ENCODE measurements at regions not wholly inside any gene's neighbourhood (a gene's known extent, or its start where the extent isn't known, plus 50 kb on each side); places are given as distances from the start of the nearest gene placed in this dataset.

- Histone ChIP-seq H3K79me2 (ENCODE audit: control insufficient read depth, insufficient read depth, low read length) (no peaks in the 10 kb centered on the region), H3K9me1 (ENCODE audit: control insufficient read depth, extremely low read depth, insufficient read depth, low read length) (no peaks in the 10 kb centered on the region), H3K27ac (ENCODE audit: control insufficient read depth, insufficient read depth, low read length) (no peak overlapping the region), H3K4me2 (ENCODE audit: control insufficient read depth, extremely low read depth, insufficient read depth, low read depth, low read length) (no peak overlapping the region), H4K20me1 (ENCODE audit: control insufficient read depth, extremely low read depth, insufficient read depth, low read length) (no peaks in the 10 kb centered on the region), H2AFZ (ENCODE audit: control insufficient read depth, low read length) (no peak overlapping the region), H3K4me1 (ENCODE audit: control insufficient read depth, extremely low read depth, insufficient read depth, low read length) (no peaks in the 10 kb centered on the region), H3K9me3 (ENCODE audit: control insufficient read depth, low read depth, low read length) (no peaks in the 10 kb centered on the region), H3K27me3 (ENCODE audit: control insufficient read depth, extremely low read depth, insufficient read depth, low read length) (no peaks in the 10 kb centered on the region), H3K4me3 (ENCODE audit: control insufficient read depth in 2 of 3, extremely low read depth in 1 of 3, insufficient read depth in 2 of 3, low read depth in 1 of 3, low read length in 3 of 3) (no peak overlapping the region), H3K9ac (ENCODE audit: control insufficient read depth, extremely low read depth, insufficient read depth, low read length) (no peak overlapping the region), H3K36me3 (ENCODE audit: control insufficient read depth in 2 of 2, extremely low read depth in 1 of 2, insufficient read depth in 2 of 2, low read length in 2 of 2) (no peaks in the 10 kb centered on the region)
- dilution Hi-C loops (cut with MboI; ENCODE audit: extremely low pct_ligation_motif_present, low sequenced_read_pairs), result no loop called here
- no peak for DNase-seq (ENCODE audit: low read depth, low spot score)
- no peak for FAIRE-seq
- TF ChIP-seq EZH2 (IDR thresholded peaks at IDR 0.05; ENCODE audit: low read length) (no peak), CTCF (optimal IDR thresholded peaks at IDR 0.05 in 1 of 3, IDR thresholded peaks at IDR 0.05 in 1 of 3, conservative IDR thresholded peaks at IDR 0.05 in 1 of 3; ENCODE audit: extremely low read depth in 1 of 3, insufficient read depth in 2 of 3, low read length in 3 of 3) (no peak)
These were observed 82.2 kb upstream of the BARHL2 start for GRCh38 chr1:90799326-90799725.

- FAIRE-seq, result no peak
- no peak overlapping the region for H3K9ac ChIP-seq (ENCODE audit: control insufficient read depth, extremely low read depth, insufficient read depth, low read length)
- no peak overlapping the region for H3K27ac ChIP-seq (ENCODE audit: control insufficient read depth, insufficient read depth, low read length)
- H4K20me1 ChIP-seq (ENCODE audit: control insufficient read depth, extremely low read depth, insufficient read depth, low read length), result no peaks in the 10 kb centered on the region
- no peaks in the 10 kb centered on the region for H3K9me1 ChIP-seq (ENCODE audit: control insufficient read depth, extremely low read depth, insufficient read depth, low read length)
- no peak overlapping the region for H2AFZ ChIP-seq (ENCODE audit: control insufficient read depth, low read length)
- no peak overlapping the region for H3K4me2 ChIP-seq (ENCODE audit: control insufficient read depth, extremely low read depth, insufficient read depth, low read depth, low read length)
- H3K9me3 ChIP-seq (ENCODE audit: control insufficient read depth, low read depth, low read length), result no peaks in the 10 kb centered on the region
- no peaks in the 10 kb centered on the region for H3K27me3 ChIP-seq (ENCODE audit: control insufficient read depth, extremely low read depth, insufficient read depth, low read length)
- no peaks in the 10 kb centered on the region for H3K36me3 ChIP-seq (ENCODE audit: control insufficient read depth in 2 of 2, extremely low read depth in 1 of 2, insufficient read depth in 2 of 2, low read length in 2 of 2)
- H3K4me1 ChIP-seq (ENCODE audit: control insufficient read depth, extremely low read depth, insufficient read depth, low read length), result no peaks in the 10 kb centered on the region
- no peaks in the 10 kb centered on the region for H3K79me2 ChIP-seq (ENCODE audit: control insufficient read depth, insufficient read depth, low read length)
- dilution Hi-C loops (cut with MboI; ENCODE audit: extremely low pct_ligation_motif_present, low sequenced_read_pairs), result no loop called here
- no peak overlapping the region for H3K4me3 ChIP-seq (ENCODE audit: control insufficient read depth in 2 of 3, extremely low read depth in 1 of 3, insufficient read depth in 2 of 3, low read depth in 1 of 3, low read length in 3 of 3)
- TF ChIP-seq EZH2 (IDR thresholded peaks at IDR 0.05; ENCODE audit: low read length), result no peak
- TF ChIP-seq CTCF (optimal IDR thresholded peaks at IDR 0.05 in 1 of 3, IDR thresholded peaks at IDR 0.05 in 1 of 3, conservative IDR thresholded peaks at IDR 0.05 in 1 of 3; ENCODE audit: extremely low read depth in 1 of 3, insufficient read depth in 2 of 3, low read length in 3 of 3), result no peak
- no peak for DNase-seq (ENCODE audit: low read depth, low spot score)
These were observed 81.8 kb upstream of the BARHL2 start for GRCh38 chr1:90798883-90799282.

Measured in keratinocyte (primary cell).